ENCODE measurements at regions not wholly inside any gene's neighbourhood (a gene's known extent, or its start where the extent isn't known, plus 50 kb on each side); places are given as distances from the start of the nearest gene placed in this dataset.
"Not testable (repeated sequence)": the region's sequence is repeated elsewhere in the genome, so short reads cannot be mapped to it uniquely, and the experiment has no call there.

- TF ChIP-seq CTCF (IDR thresholded peaks at IDR 0.05) (no peak), POLR2A (IDR thresholded peaks at IDR 0.05) (no peak), POLR2AphosphoS5 (IDR thresholded peaks at IDR 0.05; ENCODE audit: insufficient read depth in 1 of 2, low read depth in 1 of 2) (no peak)
- Histone ChIP-seq H3K4me1 (peaks cover 49% of the 10 kb centered on the region), H3K36me3 (no peaks in the 10 kb centered on the region), H3K4me3 (no peak overlapping the region), H3K27ac (no peak overlapping the region), H3K9me3 (no peaks in the 10 kb centered on the region), H3K27me3 (no peaks in the 10 kb centered on the region)
- intact Hi-C loops (cut with DNase I) = no loop called here
- peak in 1 of 2 donors; percentile 44 for DNase-seq (ENCODE audit: extremely low spot score in 2 of 2)
These were observed 277.9 kb upstream of the TLE3 start for GRCh38 chr15:70375586-70375985.

GRCh38 chr15:70375006-70375431 is 277.3 kb upstream of the TLE3 start:
- TF ChIP-seq POLR2A (IDR thresholded peaks at IDR 0.05) (no peak), CTCF (IDR thresholded peaks at IDR 0.05) (no peak), POLR2AphosphoS5 (IDR thresholded peaks at IDR 0.05; ENCODE audit: insufficient read depth in 1 of 2, low read depth in 1 of 2) (no peak)
- Histone ChIP-seq H3K9me3 (no peaks in the 10 kb centered on the region), H3K36me3 (no peaks in the 10 kb centered on the region), H3K27me3 (no peaks in the 10 kb centered on the region), H3K4me3 (no peak overlapping the region), H3K4me1 (peaks cover 49% of the 10 kb centered on the region), H3K27ac (no peak overlapping the region)
- intact Hi-C loops (cut with DNase I) = no loop called here
- peak in 1 of 2 donors; percentile 83 for DNase-seq (ENCODE audit: extremely low spot score in 2 of 2)

GRCh38 chr15:70374096-70374495 is 276.4 kb upstream of the TLE3 start:
- Histone ChIP-seq H3K4me1 (peaks cover 47% of the 10 kb centered on the region), H3K27me3 (no peaks in the 10 kb centered on the region), H3K9me3 (no peaks in the 10 kb centered on the region), H3K27ac (no peak overlapping the region), H3K4me3 (no peak overlapping the region), H3K36me3 (no peaks in the 10 kb centered on the region)
- intact Hi-C loops (cut with DNase I) = no loop called here
- TF ChIP-seq CTCF (IDR thresholded peaks at IDR 0.05) (no peak), POLR2AphosphoS5 (IDR thresholded peaks at IDR 0.05; ENCODE audit: insufficient read depth in 1 of 2, low read depth in 1 of 2) (no peak), POLR2A (IDR thresholded peaks at IDR 0.05) (no peak)
- DNase-seq (ENCODE audit: extremely low spot score in 2 of 2) = no peak

GRCh38 chr15:70373439-70373838 is 275.7 kb upstream of the TLE3 start:
- H3K36me3 ChIP-seq; H3K9me3 ChIP-seq; intact Hi-C loops (cut with DNase I); H3K27ac ChIP-seq; DNase-seq (ENCODE audit: extremely low spot score in 2 of 2); H3K27me3 ChIP-seq; H3K4me3 ChIP-seq: not testable (repeated sequence)
- H3K4me1 ChIP-seq = peaks cover 41% of the 10 kb centered on the region

- intact Hi-C loops (cut with DNase I); H3K9me3 ChIP-seq; H3K4me3 ChIP-seq; H3K27ac ChIP-seq; H3K36me3 ChIP-seq; H3K27me3 ChIP-seq; H3K4me1 ChIP-seq: not testable (repeated sequence)
- peak in 1 of 2 donors; percentile 47 for DNase-seq (ENCODE audit: extremely low spot score in 2 of 2)
These were observed 270.4 kb upstream of the TLE3 start for GRCh38 chr15:70367913-70368705.

- H3K4me1 ChIP-seq; H3K9me3 ChIP-seq; H3K27me3 ChIP-seq; intact Hi-C loops (cut with DNase I); H3K27ac ChIP-seq; H3K36me3 ChIP-seq; H3K4me3 ChIP-seq: not testable (repeated sequence)
- DNase-seq (ENCODE audit: extremely low spot score in 2 of 2) = peak in 1 of 2 donors; percentile 32
These were observed 266.3 kb upstream of the TLE3 start for GRCh38 chr15:70364023-70364422.
